Neural progenitor cell (in vitro differentiated cells): ENCODE measurements at regions not wholly inside any gene's neighbourhood (a gene's known extent, or its start where the extent isn't known, plus 50 kb on each side); places are given as distances from the start of the nearest gene placed in this dataset.
"Not testable (repeated sequence)": the region's sequence is repeated elsewhere in the genome, so short reads cannot be mapped to it uniquely, and the experiment has no call there.

Experiments used
- DNase-seq: peaks from one replicate; pipeline ENCODE4 v3.0.0-alpha.2; 2016; ENCODE audit warnings: low spot score
- H2AFZ ChIP-seq: fragments of 200-600 bp; sonication (generic); replicated peaks from 2 replicates; pipeline ENCODE4 v1.6.1; 2016; ENCODE audit warnings: antibody characterized with exemption
- H3F3A ChIP-seq: fragments of 200-600 bp; sonication (generic); 2 replicates; pipeline ENCODE4 v1.6.1; 2016; ENCODE audit warnings: antibody characterized with exemption, low read depth
- H3K27ac ChIP-seq: fragments of 200-600 bp; sonication (generic); 2 replicates; pipeline ENCODE4 v1.5.1; 2016; ENCODE audit warnings: mild to moderate bottlenecking
- H3K27me3 ChIP-seq: fragments of 200-600 bp; sonication (generic); 2 replicates; pipeline ENCODE4 v1.6.1; 2016; ENCODE audit warnings: mild to moderate bottlenecking, moderate library complexity
- H3K36me3 ChIP-seq: fragments of 200-600 bp; sonication (generic); 2 replicates; pipeline ENCODE4 v1.5.1; 2016
- H3K4me1 ChIP-seq: fragments of 200-600 bp; sonication (generic); 2 replicates; pipeline ENCODE4 v1.6.1; 2016; ENCODE audit warnings: mixed run types
- H3K4me2 ChIP-seq: fragments of 200-600 bp; sonication (generic); 2 replicates; pipeline ENCODE4 v1.6.1; 2016
- H3K4me3 ChIP-seq: fragments of 200-600 bp; sonication (generic); 2 replicates; pipeline ENCODE4 v1.5.1; 2016
- H3K79me2 ChIP-seq: fragments of 200-600 bp; sonication (generic); 2 replicates; pipeline ENCODE4 v1.6.1; 2016; ENCODE audit warnings: low read depth
- H3K9ac ChIP-seq: fragments of 200-600 bp; sonication (generic); 2 replicates; pipeline ENCODE4 v1.6.1; 2016
- H3K9me3 ChIP-seq: fragments of 200-600 bp; sonication (generic); 2 replicates; pipeline ENCODE4 v1.5.1; 2016; ENCODE audit warnings: low read depth
- H4K20me1 ChIP-seq: fragments of 200-600 bp; sonication (generic); 2 replicates; pipeline ENCODE4 v1.6.1; 2016; ENCODE audit warnings: low read depth
- H3K27ac Mint-ChIP-seq: 3 replicates; pipeline ENCODE4 v1.8.0; 2021; ENCODE audit warnings: mixed read lengths
- H3K27me3 Mint-ChIP-seq: 2 replicates; pipeline ENCODE4 v1.8.0; 2022; ENCODE audit warnings: low read depth, mild to moderate bottlenecking, inconsistent platforms, moderate library complexity, mixed read lengths; ENCODE audit not compliant: insufficient read depth
- H3K36me3 Mint-ChIP-seq: 3 replicates; pipeline ENCODE4 v1.8.0; 2021; ENCODE audit warnings: mixed read lengths
- H3K4me1 Mint-ChIP-seq: 3 replicates; pipeline ENCODE4 v1.8.0; 2021; ENCODE audit warnings: mixed read lengths
- H3K4me3 Mint-ChIP-seq: 3 replicates; pipeline ENCODE4 v1.8.0; 2021; ENCODE audit warnings: mild to moderate bottlenecking, moderate library complexity, mixed read lengths
- H3K9me3 Mint-ChIP-seq: 3 replicates; pipeline ENCODE4 v1.8.0; 2020; ENCODE audit warnings: mixed read lengths
- CTCF ChIP-seq: fragments of 200-600 bp; sonication (generic); IDR thresholded peaks from 2 replicates; pipeline ENCODE4 v1.5.1; 2017; ENCODE audit warnings: antibody characterized with exemption, mild to moderate bottlenecking
- EZH2 ChIP-seq: fragments of 200-600 bp; sonication (generic); IDR thresholded peaks from 2 replicates; pipeline ENCODE4 v1.6.1; 2017; ENCODE audit warnings: antibody characterized with exemption, mild to moderate bottlenecking, moderate library complexity
- EZH2phosphoT487 ChIP-seq: fragments of 200-600 bp; sonication (generic); IDR thresholded peaks from 2 replicates; pipeline ENCODE4 v1.6.1; 2017; ENCODE audit warnings: antibody characterized with exemption

DNA sequence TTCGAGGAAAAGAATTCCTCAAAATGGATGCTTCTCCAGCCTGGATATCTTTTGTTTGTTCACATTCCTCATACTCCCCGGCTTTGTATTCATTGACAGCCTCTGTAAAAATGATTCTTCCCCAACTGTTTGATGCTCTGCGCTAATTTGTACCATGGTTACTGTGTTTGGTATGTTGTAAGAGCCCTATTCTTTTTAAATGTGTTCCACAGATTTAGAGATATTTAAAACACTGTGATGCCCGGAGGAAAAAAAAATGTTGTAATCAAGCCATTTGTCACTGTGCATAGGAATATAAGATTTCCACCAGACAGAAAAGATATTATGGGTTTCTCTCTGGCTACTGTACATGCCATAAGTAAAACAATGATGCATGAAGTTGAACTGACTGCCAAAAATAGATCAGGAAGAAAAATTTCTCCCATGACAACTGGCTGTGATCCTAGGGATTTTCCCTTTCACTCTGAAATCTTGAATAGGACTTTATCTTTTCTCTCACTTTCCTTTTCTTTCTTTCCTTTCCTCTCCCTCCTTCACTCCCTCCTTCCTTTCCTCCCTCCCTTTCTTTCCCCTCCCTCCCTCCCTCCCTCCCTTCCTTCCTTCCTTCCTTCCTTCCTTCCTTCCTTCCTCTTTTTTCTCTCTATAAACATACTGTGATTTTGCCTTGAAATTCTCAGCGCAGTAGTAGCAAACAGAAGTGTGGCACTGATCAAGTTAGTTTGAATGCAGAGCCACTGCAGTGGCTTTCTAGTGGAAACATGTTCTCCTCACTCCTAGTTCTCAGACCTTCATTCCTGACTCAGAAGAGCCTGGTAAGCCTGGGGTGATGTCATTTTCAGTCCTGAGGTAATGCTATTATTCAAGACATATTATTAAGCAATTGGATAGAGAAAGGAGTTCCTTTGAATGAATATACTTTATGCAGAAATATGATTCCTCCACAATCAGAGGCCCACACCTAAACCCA is 254.9 kb upstream of the TBL1XR1 start:
- H3K79me2 ChIP-seq, result no peaks in the 10 kb centered on the region
- H3K4me3 ChIP-seq, result no peak overlapping the region
- Mint-ChIP-seq H3K36me3 (no peaks in the 10 kb centered on the region), H3K4me1 (peaks cover 4% of the 10 kb centered on the region), H3K27ac (no peak overlapping the region), H3K27me3 (no peaks in the 10 kb centered on the region), H3K9me3 (no peaks in the 10 kb centered on the region), H3K4me3 (no peak overlapping the region)
- H3K4me1 ChIP-seq, result peaks cover 12% of the 10 kb centered on the region
- no peaks in the 10 kb centered on the region for H3F3A ChIP-seq
- TF ChIP-seq CTCF, result no peak
- no peak for TF ChIP-seq EZH2
- TF ChIP-seq EZH2phosphoT487, result no peak
- no peaks in the 10 kb centered on the region for H3K36me3 ChIP-seq
- peak overlapping the region; percentile 90 for H2AFZ ChIP-seq
- DNase-seq, result no peak
- no peaks in the 10 kb centered on the region for H3K27me3 ChIP-seq
- no peak overlapping the region for H3K27ac ChIP-seq
- no peaks in the 10 kb centered on the region for H4K20me1 ChIP-seq
- H3K9ac ChIP-seq, result no peak overlapping the region
- H3K9me3 ChIP-seq, result no peaks in the 10 kb centered on the region
- no peak overlapping the region for H3K4me2 ChIP-seq

DNA sequence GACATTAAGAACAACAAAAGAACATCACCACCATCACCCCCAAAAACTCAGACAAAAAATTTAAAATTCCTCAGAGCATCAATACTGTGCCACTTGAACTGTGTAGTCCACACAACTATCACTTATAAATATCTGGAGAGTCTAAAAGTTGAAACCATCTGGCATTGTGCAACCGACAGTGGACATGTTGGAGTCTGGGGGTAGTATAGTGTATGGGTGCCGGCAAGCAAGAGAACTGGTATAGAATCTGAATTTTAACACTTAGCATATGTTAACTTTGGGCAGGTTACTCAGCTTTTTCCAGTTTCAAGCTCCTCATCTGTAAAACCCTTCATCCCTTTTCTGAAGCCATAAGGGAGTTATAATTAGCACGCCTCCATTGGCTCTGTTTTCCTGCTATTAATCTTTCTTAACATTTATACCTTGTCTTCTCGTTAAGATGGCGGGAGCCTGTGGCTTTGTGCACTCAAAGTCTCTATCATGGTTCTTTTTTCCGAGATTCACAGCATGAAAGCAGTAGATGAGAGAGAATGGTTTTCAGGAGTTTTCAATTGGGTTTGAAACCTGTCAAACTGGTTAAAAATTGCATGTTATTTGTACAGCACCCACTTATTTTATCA is 255.7 kb upstream of the TBL1XR1 start:
- Histone ChIP-seq H3K4me3 (no peak overlapping the region), H4K20me1 (no peaks in the 10 kb centered on the region), H3K36me3 (no peaks in the 10 kb centered on the region), H3K9me3 (no peaks in the 10 kb centered on the region), H3K4me2 (no peak overlapping the region), H3F3A (no peaks in the 10 kb centered on the region), H3K4me1 (peaks cover 12% of the 10 kb centered on the region), H3K9ac (no peak overlapping the region), H2AFZ (no peak overlapping the region), H3K79me2 (no peaks in the 10 kb centered on the region), H3K27me3 (no peaks in the 10 kb centered on the region), H3K27ac (no peak overlapping the region)
- H3K27me3 Mint-ChIP-seq, result no peaks in the 10 kb centered on the region
- H3K4me1 Mint-ChIP-seq, result peaks cover 4% of the 10 kb centered on the region
- TF ChIP-seq EZH2 (no peak), CTCF (no peak), EZH2phosphoT487 (no peak)
- H3K27ac Mint-ChIP-seq, result no peak overlapping the region
- no peaks in the 10 kb centered on the region for H3K36me3 Mint-ChIP-seq
- no peak for DNase-seq
- no peak overlapping the region for H3K4me3 Mint-ChIP-seq
- no peaks in the 10 kb centered on the region for H3K9me3 Mint-ChIP-seq

GRCh38 chr3:177453451-177453844 is 256.2 kb upstream of the TBL1XR1 start:
- no peak overlapping the region for H3K27ac Mint-ChIP-seq
- no peaks in the 10 kb centered on the region for H3K36me3 ChIP-seq

DNA sequence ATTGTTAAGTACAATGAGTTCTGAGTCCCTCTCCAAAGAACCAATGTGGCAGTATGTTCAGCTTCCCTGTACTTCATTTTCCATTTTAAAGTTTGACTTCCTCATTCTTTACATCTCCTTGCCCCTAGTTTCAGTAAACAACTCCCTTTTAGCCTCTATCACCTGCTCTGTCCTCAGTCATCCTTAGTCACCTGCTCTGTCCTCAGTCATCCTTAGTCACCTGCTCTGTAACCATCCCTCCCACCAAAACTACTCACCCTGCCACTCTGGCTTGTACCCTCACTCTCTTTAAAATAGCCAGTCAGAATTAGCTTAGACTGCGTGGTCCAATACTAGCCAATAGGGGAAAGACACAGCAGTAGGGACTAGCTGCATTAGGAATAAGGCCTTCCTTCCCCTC is 259.9 kb upstream of the TBL1XR1 start:
- H3K79me2 ChIP-seq, H3K4me2 ChIP-seq, H3K27ac Mint-ChIP-seq, H3K36me3 Mint-ChIP-seq, H3K27ac ChIP-seq, H4K20me1 ChIP-seq, H3K27me3 ChIP-seq, H3K9me3 ChIP-seq, DNase-seq, H3K4me3 ChIP-seq, H3K36me3 ChIP-seq, H3K4me1 Mint-ChIP-seq, H3K9me3 Mint-ChIP-seq, H2AFZ ChIP-seq, H3F3A ChIP-seq, H3K4me3 Mint-ChIP-seq, H3K27me3 Mint-ChIP-seq, H3K9ac ChIP-seq: not testable (repeated sequence)
- peaks cover 17% of the 10 kb centered on the region for H3K4me1 ChIP-seq

More at GRCh38 chr3:177453451-177453844, 256.2 kb upstream of the TBL1XR1 start:
- Mint-ChIP-seq H3K27me3 (no peaks in the 10 kb centered on the region), H3K9me3 (no peaks in the 10 kb centered on the region), H3K36me3 (no peaks in the 10 kb centered on the region), H3K4me1 (peaks cover 4% of the 10 kb centered on the region), H3K4me3 (no peak overlapping the region)
- Histone ChIP-seq H3K4me3 (no peak overlapping the region), H3K4me1 (peaks cover 12% of the 10 kb centered on the region), H4K20me1 (no peaks in the 10 kb centered on the region), H3K27me3 (no peaks in the 10 kb centered on the region), H3K9me3 (no peaks in the 10 kb centered on the region), H3K79me2 (no peaks in the 10 kb centered on the region), H3K4me2 (no peak overlapping the region), H2AFZ (no peak overlapping the region), H3K27ac (no peak overlapping the region), H3K9ac (no peak overlapping the region), H3F3A (no peaks in the 10 kb centered on the region)
- TF ChIP-seq EZH2phosphoT487 (no peak), EZH2 (no peak), CTCF (no peak)
- no peak for DNase-seq
